ENCODE measurements at regions not wholly inside any gene's neighbourhood (a gene's known extent, or its start where the extent isn't known, plus 50 kb on each side); places are given as distances from the start of the nearest gene placed in this dataset.

DNA sequence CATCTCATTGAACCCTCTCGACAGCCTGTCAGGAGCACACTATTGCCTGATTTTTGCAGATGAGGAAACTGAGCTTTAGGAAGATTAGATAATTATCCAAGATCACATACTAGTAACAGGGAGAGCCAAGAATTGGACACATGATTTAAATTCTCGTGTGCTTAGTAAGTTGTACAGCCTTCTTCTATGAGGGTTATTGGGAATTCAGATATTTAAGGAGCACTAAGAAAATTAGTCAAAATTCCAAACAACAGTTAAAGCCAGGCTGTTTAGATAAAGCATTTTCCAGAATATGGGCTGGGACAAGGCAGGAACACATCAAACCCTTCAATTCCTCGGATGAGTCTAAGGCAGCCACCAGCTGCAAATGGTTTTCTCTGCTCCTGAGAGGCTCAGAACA lies 148.8 kb downstream of the TMEM30B start:
- Mint-ChIP-seq H3K4me1 (ENCODE audit: insufficient read depth, unreplicated experiment) (peaks cover 5% of the 10 kb centered on the region), H3K4me3 (ENCODE audit: unreplicated experiment) (no peak overlapping the region), H3K27me3 (ENCODE audit: insufficient read depth, unreplicated experiment) (no peaks in the 10 kb centered on the region), H3K36me3 (ENCODE audit: insufficient read depth, unreplicated experiment) (no peaks in the 10 kb centered on the region), H3K27ac (ENCODE audit: low read depth, unreplicated experiment) (no peak overlapping the region), H3K9me3 (ENCODE audit: unreplicated experiment) (no peaks in the 10 kb centered on the region)
- DNase-seq (ENCODE audit: unreplicated experiment): no peak
- intact Hi-C loops (cut with micrococcal nuclease): no loop called here
- ChIA-PET CTCF (no interaction called here), POLR2A (no interaction called here)
- no TSS peak for BruUV-seq (replicated peaks)
- TF ChIP-seq, protein P1, sequence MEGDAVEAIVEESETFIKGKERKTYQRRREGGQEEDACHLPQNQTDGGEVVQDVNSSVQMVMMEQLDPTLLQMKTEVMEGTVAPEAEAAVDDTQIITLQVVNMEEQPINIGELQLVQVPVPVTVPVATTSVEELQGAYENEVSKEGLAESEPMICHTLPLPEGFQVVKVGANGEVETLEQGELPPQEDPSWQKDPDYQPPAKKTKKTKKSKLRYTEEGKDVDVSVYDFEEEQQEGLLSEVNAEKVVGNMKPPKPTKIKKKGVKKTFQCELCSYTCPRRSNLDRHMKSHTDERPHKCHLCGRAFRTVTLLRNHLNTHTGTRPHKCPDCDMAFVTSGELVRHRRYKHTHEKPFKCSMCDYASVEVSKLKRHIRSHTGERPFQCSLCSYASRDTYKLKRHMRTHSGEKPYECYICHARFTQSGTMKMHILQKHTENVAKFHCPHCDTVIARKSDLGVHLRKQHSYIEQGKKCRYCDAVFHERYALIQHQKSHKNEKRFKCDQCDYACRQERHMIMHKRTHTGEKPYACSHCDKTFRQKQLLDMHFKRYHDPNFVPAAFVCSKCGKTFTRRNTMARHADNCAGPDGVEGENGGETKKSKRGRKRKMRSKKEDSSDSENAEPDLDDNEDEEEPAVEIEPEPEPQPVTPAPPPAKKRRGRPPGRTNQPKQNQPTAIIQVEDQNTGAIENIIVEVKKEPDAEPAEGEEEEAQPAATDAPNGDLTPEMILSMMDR (IDR thresholded peaks at IDR 0.05; ENCODE audit: unreplicated experiment): no peak

DNA sequence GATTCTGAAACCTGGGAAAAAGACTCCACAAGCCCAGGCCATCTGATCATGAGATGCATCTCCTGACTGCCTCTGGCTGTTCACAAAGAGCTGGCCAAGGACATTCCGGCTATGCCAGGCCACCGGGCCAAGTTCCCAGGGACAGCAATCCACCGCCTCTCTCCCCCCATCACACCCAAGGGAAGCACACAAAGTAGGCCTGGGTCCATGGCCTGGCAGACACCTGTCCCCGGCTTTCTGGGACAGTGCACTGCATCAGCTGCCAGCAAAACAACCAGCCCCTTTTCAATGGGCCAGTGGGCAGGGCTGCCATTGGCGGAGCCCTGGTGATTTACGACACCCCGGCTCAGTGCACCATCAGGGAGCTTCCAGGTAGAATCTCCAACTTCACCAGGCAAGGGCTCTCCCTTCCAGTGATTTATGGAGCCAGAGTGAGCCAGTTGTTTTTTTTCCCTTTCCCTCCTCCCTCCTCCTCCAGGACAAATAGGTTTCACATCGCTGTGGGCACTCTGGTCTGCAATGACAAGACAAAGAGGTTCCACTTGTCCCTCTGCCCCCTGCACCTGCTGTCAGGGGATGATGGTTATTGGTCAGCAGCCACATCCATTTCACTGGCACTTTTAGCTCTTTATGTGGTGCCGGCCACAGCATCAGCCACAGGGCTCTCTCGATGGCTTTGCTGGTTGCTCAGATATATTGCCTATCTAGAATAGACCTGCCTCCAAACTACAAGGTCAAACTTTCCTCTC lies 149.6 kb downstream of the SLC38A6 start:
- Mint-ChIP-seq H3K9me3 (ENCODE audit: unreplicated experiment) (no peaks in the 10 kb centered on the region), H3K27me3 (ENCODE audit: insufficient read depth, unreplicated experiment) (no peaks in the 10 kb centered on the region), H3K27ac (ENCODE audit: low read depth, unreplicated experiment) (no peak overlapping the region), H3K4me1 (ENCODE audit: insufficient read depth, unreplicated experiment) (peaks cover 5% of the 10 kb centered on the region), H3K36me3 (ENCODE audit: insufficient read depth, unreplicated experiment) (no peaks in the 10 kb centered on the region), H3K4me3 (ENCODE audit: unreplicated experiment) (no peak overlapping the region)
- DNase-seq (ENCODE audit: unreplicated experiment): no peak
- ChIA-PET CTCF (interaction anchor here (0.5 to 0.7 kb wide), 2 partner anchors 21 to 43 kb away, joined by 3 to 5 read pairs; no protein-coding TSS in a partner anchor), POLR2A (no interaction called here)
- intact Hi-C loops (cut with micrococcal nuclease): no loop called here
- BruUV-seq (replicated peaks): no TSS peak
- TF ChIP-seq, protein P1 (IDR thresholded peaks at IDR 0.05; ENCODE audit: unreplicated experiment): no peak

DNA sequence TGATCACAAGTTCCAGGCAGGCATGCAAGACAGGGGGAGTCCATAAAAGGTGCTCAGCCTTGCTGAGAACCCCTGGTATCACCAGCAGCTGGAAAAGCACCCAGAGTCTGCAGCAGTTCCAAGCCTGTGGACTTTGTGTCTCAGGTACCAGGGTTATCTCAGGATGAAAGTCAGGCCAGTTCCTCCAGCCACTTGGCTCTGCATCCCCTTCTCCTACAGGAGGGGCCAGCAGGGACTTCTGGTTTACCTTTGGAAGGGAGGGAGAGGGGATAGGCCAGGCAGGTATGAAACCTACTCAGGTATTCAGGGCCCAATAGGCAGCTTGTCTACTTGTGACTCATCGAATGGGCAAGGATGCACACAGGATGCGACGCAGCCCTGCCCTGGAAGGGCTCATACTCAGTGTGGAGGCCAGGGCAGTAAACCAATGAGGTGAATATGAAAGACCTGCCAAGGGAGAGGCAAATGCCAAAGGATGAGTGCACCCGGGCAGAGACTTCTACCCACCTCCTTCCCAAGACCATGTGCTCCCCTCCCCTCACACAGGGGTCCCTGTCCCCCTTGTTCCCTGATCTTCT lies 148.2 kb downstream of the SLC38A6 start:
- ChIA-PET POLR2A (no interaction called here), CTCF (no interaction called here)
- no peaks in the 10 kb centered on the region for H3K27me3 Mint-ChIP-seq (ENCODE audit: insufficient read depth, unreplicated experiment)
- H3K4me1 Mint-ChIP-seq (ENCODE audit: insufficient read depth, unreplicated experiment): peaks cover 5% of the 10 kb centered on the region
- no peak for DNase-seq (ENCODE audit: unreplicated experiment)
- TF ChIP-seq, protein P1 (IDR thresholded peaks at IDR 0.05; ENCODE audit: unreplicated experiment): no peak
- no TSS peak for BruUV-seq (replicated peaks)
- no peaks in the 10 kb centered on the region for H3K9me3 Mint-ChIP-seq (ENCODE audit: unreplicated experiment)
- no peak overlapping the region for H3K27ac Mint-ChIP-seq (ENCODE audit: low read depth, unreplicated experiment)
- intact Hi-C loops (cut with micrococcal nuclease): no loop called here
- H3K36me3 Mint-ChIP-seq (ENCODE audit: insufficient read depth, unreplicated experiment): no peaks in the 10 kb centered on the region
- H3K4me3 Mint-ChIP-seq (ENCODE audit: unreplicated experiment): no peak overlapping the region

DNA sequence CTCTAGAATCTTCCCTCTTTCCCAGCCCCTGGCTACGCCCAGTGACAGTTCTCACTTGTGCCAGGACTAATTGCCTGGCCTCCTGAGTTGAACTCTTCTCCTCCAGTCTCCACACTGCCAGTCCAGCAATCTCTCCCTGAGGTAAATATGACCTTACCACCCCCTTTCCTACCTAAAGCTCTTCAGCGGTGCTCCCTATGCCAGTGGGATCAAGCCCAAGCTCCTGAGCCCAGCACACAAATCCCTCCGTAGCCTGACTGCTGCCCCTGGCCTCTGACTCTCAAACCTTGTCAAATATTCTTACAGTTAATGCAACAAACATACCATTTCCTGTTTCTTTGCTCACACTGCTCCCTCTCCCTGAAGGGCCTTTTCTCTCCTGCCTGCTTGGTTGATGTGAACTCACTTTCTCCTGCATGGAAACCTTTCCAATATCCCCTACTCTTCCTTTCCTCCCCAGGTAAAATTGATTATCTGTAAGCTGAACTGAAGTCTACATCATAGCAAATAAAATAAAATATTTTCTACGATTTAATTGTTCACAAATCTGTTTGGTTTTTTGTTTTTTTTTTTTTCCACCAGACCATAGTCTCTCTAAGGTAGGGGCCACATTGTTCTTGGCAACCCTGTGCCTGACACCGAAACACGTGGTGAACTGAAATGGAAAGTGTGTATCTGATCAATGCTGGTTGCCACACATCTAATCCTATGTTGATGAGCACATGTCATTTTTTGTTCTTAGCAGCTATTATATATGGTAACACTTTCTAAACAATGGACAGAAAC lies 147.5 kb downstream of the SLC38A6 start:
- ChIA-PET POLR2A (no interaction called here), CTCF (interaction anchor here (0.6 to 0.7 kb wide), 2 partner anchors 17 to 70 kb away, joined by 3 to 4 read pairs; no protein-coding TSS in a partner anchor)
- no TSS peak for BruUV-seq (replicated peaks)
- Mint-ChIP-seq H3K36me3 (ENCODE audit: insufficient read depth, unreplicated experiment) (no peaks in the 10 kb centered on the region), H3K9me3 (ENCODE audit: unreplicated experiment) (no peaks in the 10 kb centered on the region), H3K27me3 (ENCODE audit: insufficient read depth, unreplicated experiment) (no peaks in the 10 kb centered on the region), H3K4me3 (ENCODE audit: unreplicated experiment) (no peak overlapping the region), H3K4me1 (ENCODE audit: insufficient read depth, unreplicated experiment) (peaks cover 5% of the 10 kb centered on the region), H3K27ac (ENCODE audit: low read depth, unreplicated experiment) (peak overlapping the region; percentile 8)
- no peak for DNase-seq (ENCODE audit: unreplicated experiment)
- TF ChIP-seq, protein P1 (IDR thresholded peaks at IDR 0.05; ENCODE audit: unreplicated experiment): no peak
- intact Hi-C loops (cut with micrococcal nuclease): no loop called here

All from MCF 10A (cell line).